HG02970 (cell line): ENCODE measurements at regions not wholly inside any gene's neighbourhood (a gene's known extent, or its start where the extent isn't known, plus 50 kb on each side); places are given as distances from the start of the nearest gene placed in this dataset.
"Not testable (repeated sequence)": the region's sequence is repeated elsewhere in the genome, so short reads cannot be mapped to it uniquely, and the experiment has no call there.

Experiments
- ATAC-seq: cut with Tn5 transposase; IDR thresholded peaks from one replicate; pipeline ENCODE4 v1.9.1; 2021; ENCODE audit warnings: mild to moderate bottlenecking, moderate library complexity, moderate number of reproducible peaks; ENCODE audit not compliant: unreplicated experiment, low FRiP score

DNA sequence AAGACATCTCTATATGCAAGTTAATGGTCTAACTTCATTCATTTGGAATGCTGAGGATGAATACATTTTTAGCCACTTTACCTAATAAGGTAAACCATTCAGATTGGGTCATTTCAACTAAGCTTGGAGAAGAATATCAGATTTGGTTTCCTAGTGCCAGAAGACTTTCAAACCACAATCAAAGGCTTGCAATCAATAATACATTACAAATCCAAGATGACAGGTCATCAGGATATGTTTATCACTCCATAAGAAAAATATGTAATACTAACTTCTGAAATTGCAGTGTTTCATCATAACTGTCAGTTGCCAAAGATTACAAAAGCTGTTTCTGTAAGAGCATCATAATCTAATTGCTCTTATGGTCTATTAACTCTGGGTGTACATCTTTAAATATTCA lies 654.0 kb downstream of the COL12A1 start:
- no peak for ATAC-seq

- ATAC-seq = no peak
Observed at GRCh38 chr6:74550821-74551220, 655.0 kb downstream of the COL12A1 start.

DNA sequence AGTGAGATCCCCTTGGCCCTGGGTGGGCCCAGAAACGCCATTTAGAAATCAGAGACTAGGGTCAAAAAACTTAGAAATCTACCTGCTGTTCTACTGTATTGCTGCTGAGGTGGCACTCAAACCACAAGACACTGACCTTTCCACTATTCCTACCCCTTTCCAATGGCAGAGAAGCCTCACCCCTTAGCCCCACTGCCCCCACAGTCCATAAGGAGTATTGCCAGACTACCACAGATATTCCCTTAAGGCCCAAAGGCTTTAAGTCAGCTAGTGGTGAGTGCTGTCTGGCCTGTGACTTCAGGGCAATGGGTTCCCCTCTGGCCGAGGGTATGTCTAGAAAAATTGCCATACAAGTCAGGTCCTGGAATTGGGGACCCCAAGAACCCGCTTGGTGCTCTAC lies 656.1 kb downstream of the COL12A1 start:
- no peak for ATAC-seq

DNA sequence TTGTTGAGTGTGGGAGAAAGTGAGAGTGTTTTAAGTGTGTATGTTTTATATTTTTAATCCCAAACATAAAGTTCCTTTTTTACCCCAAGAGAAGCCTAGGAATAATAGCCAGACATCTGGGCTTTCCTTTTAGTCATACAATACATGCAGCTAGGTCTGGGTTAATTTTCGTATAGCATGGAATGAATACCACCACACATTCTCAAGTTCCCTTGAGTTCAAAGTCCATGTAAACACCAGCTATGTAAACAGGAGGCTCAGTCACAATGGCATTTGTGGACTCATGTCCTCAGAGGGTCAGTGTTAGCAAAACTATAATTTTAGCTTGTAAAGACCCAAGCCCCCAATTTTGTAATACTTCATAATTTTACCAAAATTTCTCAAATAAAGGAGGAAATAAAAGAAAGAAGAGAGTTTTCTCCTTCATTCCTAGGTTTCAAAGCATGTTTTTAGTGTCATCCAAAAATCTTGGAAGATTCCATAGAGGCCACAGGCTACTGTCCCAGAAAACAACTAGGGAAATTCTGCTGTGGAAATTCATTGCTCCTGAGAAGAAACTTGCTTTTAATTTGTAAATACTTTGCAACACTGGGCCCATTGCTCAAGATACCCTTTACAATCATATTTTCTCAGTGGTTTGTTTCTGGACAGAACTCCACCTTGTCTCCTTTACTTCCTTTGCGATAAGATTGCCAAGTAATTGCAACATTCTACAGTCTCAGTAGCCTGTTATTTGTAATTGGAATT lies 671.2 kb downstream of the COL12A1 start:
- no peak for ATAC-seq

DNA sequence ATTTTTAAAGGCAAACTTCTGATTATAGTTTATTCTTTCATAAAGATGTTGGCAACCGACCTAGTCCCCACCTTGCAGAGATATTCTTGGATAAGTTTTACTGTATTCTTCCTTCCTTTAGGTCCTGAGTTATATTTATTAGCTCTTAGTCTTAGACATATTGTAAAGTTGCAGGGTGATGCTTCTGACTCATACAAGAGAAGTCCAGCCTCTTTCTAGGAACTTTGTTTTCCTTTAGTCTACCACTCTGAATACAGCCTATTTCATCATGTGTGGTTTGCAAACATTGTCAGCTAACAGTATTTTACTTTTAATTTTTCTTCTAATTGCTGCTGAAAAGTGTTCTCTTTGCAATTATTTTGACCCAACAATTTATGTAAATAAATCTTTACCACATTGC lies 686.7 kb downstream of the COL12A1 start:
- no peak for ATAC-seq

DNA sequence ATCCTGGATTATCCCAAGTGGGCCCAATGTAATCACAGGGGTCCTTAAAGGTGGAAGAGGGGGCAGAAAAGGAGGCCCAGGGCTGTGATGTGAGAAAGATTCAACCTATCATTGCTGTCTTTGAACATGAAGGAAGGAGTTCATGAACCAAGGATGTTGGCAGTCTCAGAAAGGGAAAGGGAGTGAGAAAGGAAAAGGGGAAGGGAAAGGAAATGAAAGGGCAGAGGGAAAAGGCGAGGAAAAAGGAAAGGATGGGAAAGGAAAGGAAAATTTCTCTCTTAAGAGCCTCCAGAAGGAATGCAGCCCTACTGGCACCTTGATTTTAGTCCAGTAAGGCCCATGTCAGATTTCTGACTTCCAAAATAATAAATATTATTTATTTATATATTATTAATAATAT lies 687.8 kb downstream of the COL12A1 start:
- ATAC-seq = no peak

DNA sequence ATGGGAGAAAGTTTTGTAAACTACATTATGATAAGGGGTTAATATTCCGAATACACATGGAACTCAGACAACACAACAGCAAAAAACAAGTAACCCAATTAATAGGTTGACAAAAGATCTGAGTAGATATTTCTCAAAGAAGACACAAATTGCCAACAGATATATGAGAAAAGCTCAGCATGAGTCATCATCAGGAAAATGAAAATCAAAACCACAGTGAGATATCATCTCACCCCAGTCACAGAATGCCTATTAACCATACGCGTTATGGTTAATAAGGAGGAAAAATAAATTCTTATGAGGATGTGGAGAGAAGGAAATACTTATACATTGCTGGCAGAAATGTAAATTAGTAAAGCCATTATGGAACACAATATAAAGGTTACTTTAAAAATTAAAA lies 695.0 kb downstream of the COL12A1 start:
- no peak for ATAC-seq

- ATAC-seq = no peak
Observed at GRCh38 chr6:74507649-74508048, 698.2 kb downstream of the COL12A1 start.

- ATAC-seq = no peak
Observed at GRCh38 chr6:74505391-74505790, 700.5 kb downstream of the COL12A1 start.

- ATAC-seq = no peak
Observed at GRCh38 chr6:74504941-74505340, 700.9 kb downstream of the COL12A1 start.

- no peak for ATAC-seq
Observed at GRCh38 chr6:74492587-74492986, 713.3 kb downstream of the COL12A1 start.

DNA sequence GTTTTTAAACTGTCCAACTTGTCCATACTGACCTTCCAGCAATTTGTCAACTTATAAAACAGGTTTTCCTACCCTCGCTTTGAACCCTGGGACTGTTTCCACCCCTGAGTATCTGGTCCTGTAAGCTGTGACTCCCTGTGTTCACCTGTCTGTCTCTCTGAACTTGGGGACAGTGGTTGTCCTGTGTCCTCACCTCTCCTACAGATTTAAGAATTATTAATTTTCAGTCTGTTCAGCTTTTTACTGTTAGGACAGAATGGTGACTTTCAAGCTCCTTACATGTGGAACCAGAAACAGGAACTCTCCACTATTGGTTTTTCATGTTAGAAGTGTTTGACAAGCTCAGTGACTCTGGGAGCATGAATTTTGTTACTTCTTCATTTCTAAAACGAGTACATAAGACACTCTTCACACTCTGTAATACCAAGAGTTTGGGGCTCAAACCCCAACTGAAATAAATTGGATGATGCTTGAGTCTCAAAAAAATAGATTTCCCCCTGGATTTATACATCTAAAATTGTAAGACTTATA lies 713.9 kb downstream of the COL12A1 start:
- ATAC-seq = no peak

DNA sequence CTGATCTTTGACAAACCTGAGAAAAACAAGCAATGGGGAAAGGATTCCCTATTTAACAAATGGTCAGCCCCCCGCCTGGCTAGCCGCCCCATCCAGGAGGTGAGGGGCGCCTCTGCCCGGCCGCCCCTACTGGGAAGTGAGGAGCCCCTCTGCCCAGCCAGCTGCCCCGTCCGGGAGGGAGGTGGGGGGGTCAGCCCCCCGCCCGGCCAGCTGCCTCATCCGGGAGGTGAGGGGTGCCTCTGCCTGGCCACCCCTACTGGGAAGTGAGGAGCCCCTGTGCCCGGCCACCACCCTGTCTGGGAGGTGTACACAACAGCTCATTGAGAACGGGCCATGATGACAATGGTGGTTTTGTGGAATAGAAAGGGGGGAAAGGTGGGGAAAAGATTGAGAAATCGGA lies 717.1 kb downstream of the COL12A1 start:
- not testable (repeated sequence) for ATAC-seq

DNA sequence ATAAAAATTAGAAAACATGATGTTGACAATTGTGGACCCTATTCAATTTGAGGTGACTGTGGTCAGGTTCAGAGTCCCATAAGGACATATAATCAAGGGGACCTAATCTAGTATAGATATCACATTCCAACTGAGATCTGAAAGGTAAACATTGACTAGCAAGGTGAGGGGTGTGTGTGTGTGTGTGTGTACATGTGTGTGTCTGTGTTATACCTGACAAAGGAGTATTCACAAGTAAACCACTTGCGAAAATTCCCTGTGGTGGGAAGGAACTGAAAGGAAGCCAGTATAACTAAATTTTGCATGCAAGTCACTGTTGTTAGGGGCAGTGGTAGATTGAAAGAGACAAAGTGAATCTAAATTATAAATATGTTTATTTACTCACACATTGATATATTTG lies 723.7 kb downstream of the COL12A1 start:
- no peak for ATAC-seq

- ATAC-seq = no peak
Observed at GRCh38 chr6:74480561-74480960, 725.3 kb downstream of the COL12A1 start.

- ATAC-seq = no peak
Observed at GRCh38 chr6:74479960-74480359, 725.9 kb downstream of the COL12A1 start.

DNA sequence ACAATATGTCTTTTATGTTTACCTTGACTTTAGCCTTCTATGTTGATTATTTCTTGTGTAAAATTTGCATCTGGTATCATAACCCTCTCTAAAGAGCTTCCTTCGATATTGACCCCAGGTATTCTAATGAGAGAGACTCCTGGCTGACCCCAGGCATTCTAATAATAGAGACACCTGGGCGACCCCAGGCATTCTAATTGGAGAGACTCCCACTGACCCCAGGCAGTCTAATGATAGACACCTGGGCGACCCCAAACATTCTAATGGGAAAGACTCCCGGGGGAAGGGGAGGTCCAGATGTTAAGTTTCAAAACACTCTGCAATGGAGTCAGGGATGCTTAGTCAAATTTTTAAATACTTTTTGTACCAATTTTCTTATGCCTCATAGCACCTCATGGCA lies 726.4 kb downstream of the COL12A1 start:
- ATAC-seq = no peak

GRCh38 chr6:74474046-74474445 lies 731.8 kb downstream of the COL12A1 start:
- not testable (repeated sequence) for ATAC-seq

DNA sequence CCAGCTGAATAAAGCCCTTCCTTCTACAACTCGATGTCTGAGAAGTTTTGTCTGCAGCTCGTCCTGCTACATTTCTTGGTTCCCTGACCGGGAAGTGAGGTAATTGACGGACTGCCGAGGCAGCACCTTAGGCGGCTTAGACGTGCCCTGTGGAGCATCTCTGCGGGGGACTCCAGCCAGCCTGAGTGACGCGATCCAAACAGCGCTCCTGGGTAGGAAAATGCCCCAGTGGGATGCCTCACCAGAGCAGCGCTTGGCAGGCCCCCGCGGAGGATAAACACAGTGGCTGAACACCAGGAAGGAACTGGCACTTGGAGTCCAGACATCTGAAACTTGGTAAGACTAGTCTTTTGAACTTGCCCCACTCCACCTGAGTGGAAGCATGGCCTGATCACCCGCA lies 737.3 kb downstream of the COL12A1 start:
- not testable (repeated sequence) for ATAC-seq

DNA sequence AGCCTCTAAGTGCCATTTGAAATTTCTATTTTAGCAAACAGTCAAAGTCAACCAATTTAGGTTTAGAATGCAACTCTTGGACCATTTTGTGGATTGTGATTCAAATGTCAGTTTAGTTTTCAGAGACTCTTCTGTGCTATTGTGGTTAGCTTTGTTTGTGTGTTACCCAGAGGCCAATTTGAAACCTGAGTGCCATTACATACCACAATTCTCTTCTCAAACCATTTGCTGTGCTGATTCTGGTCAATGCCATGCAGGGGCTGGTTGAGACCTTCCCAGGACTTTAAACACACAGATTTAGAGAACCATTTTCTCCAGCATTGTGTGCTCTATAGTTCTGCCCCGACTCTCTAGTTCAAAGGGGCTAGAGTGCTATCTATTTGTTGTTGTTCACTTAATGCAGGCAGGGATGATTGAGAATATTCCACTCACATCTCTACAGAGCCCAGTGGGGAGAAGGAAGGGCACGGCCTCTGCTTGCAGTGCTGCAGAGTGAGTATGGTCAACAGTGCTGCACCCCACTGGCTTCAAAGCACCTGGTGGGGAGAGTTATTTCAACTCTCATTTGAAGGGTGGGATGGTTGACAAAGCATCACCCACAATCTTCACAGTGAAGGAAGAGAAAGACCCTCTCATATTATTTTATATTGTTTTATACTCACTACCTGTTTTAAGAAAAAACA lies 738.2 kb downstream of the COL12A1 start:
- ATAC-seq = no peak

DNA sequence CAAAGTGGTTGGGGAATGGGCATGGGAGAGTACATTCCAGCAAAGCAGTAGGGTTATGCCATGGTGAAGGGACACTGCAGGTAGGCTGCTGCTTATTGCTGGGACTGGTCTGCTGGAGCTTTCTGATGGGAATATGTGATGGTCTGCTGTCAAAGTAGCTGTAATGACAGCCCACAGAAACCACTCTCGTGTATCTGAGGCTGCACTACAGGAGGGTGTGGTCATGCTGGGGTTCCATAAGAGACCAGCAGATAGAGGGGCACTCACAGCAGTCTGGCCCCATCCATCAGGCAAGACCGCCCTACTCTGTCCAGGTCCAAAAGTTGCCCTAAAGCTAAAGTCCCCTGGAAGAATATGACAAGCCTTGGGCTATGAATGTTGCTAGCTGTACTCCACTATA lies 739.3 kb downstream of the COL12A1 start:
- ATAC-seq = no peak

GRCh38 chr6:74459260-74459659 lies 746.6 kb downstream of the COL12A1 start:
- ATAC-seq = no peak
